Peyer's patch (tissue), 4 donors: ENCODE measurements at regions not wholly inside any gene's neighbourhood (a gene's known extent, or its start where the extent isn't known, plus 50 kb on each side); places are given as distances from the start of the nearest gene placed in this dataset.

Source experiments
- DNase-seq, 3 donors: peaks; one replicate each; pipeline ENCODE4 v3.0.0-alpha.2; 2017 to 2019
- H3K27ac ChIP-seq, 4 donors: fragments of 200-600 bp; sonication (generic); one replicate each; pipeline ENCODE4 v1.5.1; 2016 to 2019
- H3K27me3 ChIP-seq, 2 donors: fragments of 200-600 bp; sonication (generic); one replicate each; pipeline ENCODE4 v1.5.1; 2019
- H3K36me3 ChIP-seq, 3 donors: fragments of 200-600 bp; sonication (generic); one replicate each; pipeline ENCODE4 v1.5.1; 2016 to 2019
- H3K4me1 ChIP-seq, 4 donors: fragments of 200-600 bp; sonication (generic); one replicate each; pipeline ENCODE4 v1.5.1; 2016 to 2019
- H3K4me3 ChIP-seq, 4 donors: fragments of 200-600 bp; sonication (generic); 1 replicate in 3 of 4; 2 replicates in 1 of 4; pipeline ENCODE4 v1.5.1; 2016 to 2019; ENCODE audit warnings: mild to moderate bottlenecking in 1 of 4
- H3K9me3 ChIP-seq, 4 donors: fragments of 200-600 bp; sonication (generic); one replicate each; pipeline ENCODE4 v1.5.1; 2016 to 2019; ENCODE audit warnings: mild to moderate bottlenecking in 1 of 4
- CTCF ChIP-seq, 6 experiments: fragments of 450-650 bp in 4 of 6; fragments of 200-600 bp in 2 of 6; sonication (generic) in 1 of 6; IDR thresholded peaks; one replicate each; pipeline ENCODE4 v1.5.1; 2017 to 2019; ENCODE audit warnings: antibody characterized with exemption in 6 of 6, mild to moderate bottlenecking in 3 of 6, moderate library complexity in 1 of 6
- POLR2A ChIP-seq, 2 donors: fragments of 450-650 bp; IDR thresholded peaks; one replicate each; pipeline ENCODE4 v1.5.1; 2017; ENCODE audit warnings: antibody characterized with exemption in 2 of 2, mild to moderate bottlenecking in 2 of 2, moderate library complexity in 2 of 2

GRCh38 chr22:49532869-49533802 is 294.5 kb downstream of the BRD1 start:
- H3K4me1 ChIP-seq, result no peaks in the 10 kb centered on the region
- no peak overlapping the region for H3K4me3 ChIP-seq
- TF ChIP-seq CTCF (IDR thresholded peaks at IDR 0.05) (no peak), POLR2A (IDR thresholded peaks at IDR 0.05) (no peak)
- no peaks in the 10 kb centered on the region for H3K36me3 ChIP-seq
- H3K9me3 ChIP-seq, result no peaks in the 10 kb centered on the region
- H3K27me3 ChIP-seq, result no peaks in the 10 kb centered on the region
- DNase-seq, result peak in 1 of 3 donors; percentile 23
- no peak overlapping the region for H3K27ac ChIP-seq

- H3K27ac ChIP-seq, result no peak overlapping the region
- no peaks in the 10 kb centered on the region for H3K36me3 ChIP-seq
- H3K4me1 ChIP-seq, result no peaks in the 10 kb centered on the region
- TF ChIP-seq POLR2A (IDR thresholded peaks at IDR 0.05), result no peak
- TF ChIP-seq CTCF (IDR thresholded peaks at IDR 0.05), result no peak
- no peaks in the 10 kb centered on the region for H3K9me3 ChIP-seq
- no peak overlapping the region for H3K4me3 ChIP-seq
- DNase-seq, result no peak
- H3K27me3 ChIP-seq, result no peaks in the 10 kb centered on the region
Observed at GRCh38 chr22:49531368-49531791, 296.3 kb downstream of the BRD1 start.

GRCh38 chr22:49530671-49531367 is 296.9 kb downstream of the BRD1 start:
- TF ChIP-seq CTCF (IDR thresholded peaks at IDR 0.05) (no peak), POLR2A (IDR thresholded peaks at IDR 0.05) (no peak)
- Histone ChIP-seq H3K4me1 (no peaks in the 10 kb centered on the region), H3K27ac (no peak overlapping the region), H3K4me3 (no peak overlapping the region), H3K27me3 (no peaks in the 10 kb centered on the region), H3K9me3 (no peaks in the 10 kb centered on the region), H3K36me3 (no peaks in the 10 kb centered on the region)
- DNase-seq, result no peak

GRCh38 chr22:49528420-49528720 is 299.3 kb downstream of the BRD1 start:
- no peak for TF ChIP-seq POLR2A (IDR thresholded peaks at IDR 0.05)
- TF ChIP-seq CTCF (IDR thresholded peaks at IDR 0.05), result no peak
- DNase-seq, result no peak
- Histone ChIP-seq H3K9me3 (no peaks in the 10 kb centered on the region), H3K4me3 (no peak overlapping the region), H3K4me1 (no peaks in the 10 kb centered on the region), H3K27me3 (no peaks in the 10 kb centered on the region), H3K27ac (no peak overlapping the region), H3K36me3 (no peaks in the 10 kb centered on the region)

GRCh38 chr22:49527611-49528419 is 299.9 kb downstream of the BRD1 start:
- Histone ChIP-seq H3K9me3 (no peaks in the 10 kb centered on the region), H3K4me3 (no peak overlapping the region), H3K27ac (no peak overlapping the region), H3K27me3 (no peaks in the 10 kb centered on the region), H3K4me1 (no peaks in the 10 kb centered on the region), H3K36me3 (no peaks in the 10 kb centered on the region)
- DNase-seq, result no peak
- TF ChIP-seq CTCF (IDR thresholded peaks at IDR 0.05) (no peak), POLR2A (IDR thresholded peaks at IDR 0.05) (no peak)
